K562 (cell line): ENCODE measurements at regions not wholly inside any gene's neighbourhood (a gene's known extent, or its start where the extent isn't known, plus 50 kb on each side); places are given as distances from the start of the nearest gene placed in this dataset.

ENCODE experiments used
- ATAC-seq: fragments of 200-7000 bp; cut with Tn5 transposase; 3 replicates; pipeline ENCODE4 v1.9.1; 2020; ENCODE audit warnings: moderate library complexity
- BruUV-seq: library from RNA; stranded (reverse); fragments of 400-500 nt; replicated peaks from 2 replicates; lab custom pipeline; 2021; lab: Mats Ljungman, UMichigan
- CTCF ChIA-PET: fragments of 300-600 bp; formaldehyde crosslinking; extraction: SDS; loops from one replicate; lab custom pipeline; 2021; ENCODE audit warnings: low intra/inter-chr PET ratio; lab: Yijun Ruan, JAX
- POLR2A ChIA-PET: fragments of 300-600, 350-650 bp; sonication (Branson Sonifier 250); formaldehyde crosslinking; extraction: SDS; loops from one replicate; lab custom pipeline; 2021; ENCODE audit warnings: antibody characterized with exemption, inconsistent platforms; lab: Yijun Ruan, JAX
- DNase-seq, 4 experiments: peaks; one replicate each; pipeline versions ENCODE4 v3.0.0 to v3.0.0-alpha.2; 2011 to 2018; ENCODE audit warnings: low spot score in 3 of 4, mixed read lengths in 3 of 4; ENCODE audit errors: extremely low read depth in 1 of 4
- FAIRE-seq: peaks from 2 replicates; lab custom pipeline; 2011; peaks lifted over from hg19 to GRCh38; lab: Jason Lieb, UNC
- H2AFZ ChIP-seq: 2 replicates; pipeline ENCODE4 v1.6.0; 2011; ENCODE audit warnings: low read depth, low read length, control low read depth, inconsistent platforms
- H3K27ac ChIP-seq: fragments of 200-600 bp; 3 replicates; pipeline ENCODE4 v1.8.0; 2011; ENCODE audit warnings: low read depth, mild to moderate bottlenecking, control low read depth, inconsistent platforms, low read length, moderate library complexity, mixed read lengths; ENCODE audit errors: extremely low read depth
- H3K27me3 ChIP-seq, 2 experiments: fragments of 300-600 bp in 1 of 2; 2 replicates in 1 of 2; 3 replicates in 1 of 2; pipeline versions ENCODE4 v1.6.0 to v1.8.0; 2011; ENCODE audit warnings: inconsistent platforms in 2 of 2, low read length in 2 of 2, mild to moderate bottlenecking in 1 of 2, mixed read lengths in 1 of 2, moderate library complexity in 1 of 2; ENCODE audit not compliant: control insufficient read depth in 2 of 2, insufficient read depth in 2 of 2
- H3K36me3 ChIP-seq: fragments of 300-600 bp; 3 replicates; pipeline ENCODE4 v1.8.0; 2011; ENCODE audit warnings: mild to moderate bottlenecking, low read length, inconsistent platforms; ENCODE audit not compliant: control insufficient read depth, insufficient read depth
- H3K4me1 ChIP-seq, 2 experiments: fragments of 200-600 bp in 1 of 2; replicated peaks in 1 of 2; 2 replicates in 1 of 2; 3 replicates in 1 of 2; pipeline versions ENCODE4 v1.5.1 to v1.8.0; 2011; ENCODE audit warnings: inconsistent platforms in 2 of 2, low read length in 2 of 2, mild to moderate bottlenecking in 1 of 2, mixed read lengths in 1 of 2, moderate library complexity in 1 of 2; ENCODE audit not compliant: control insufficient read depth in 2 of 2, insufficient read depth in 2 of 2
- H3K4me2 ChIP-seq: 2 replicates; pipeline ENCODE4 v1.6.1; 2011; ENCODE audit warnings: low read length, control low read depth, inconsistent platforms, mixed read lengths; ENCODE audit not compliant: insufficient read depth
- H3K4me3 ChIP-seq: fragments of 200-600 bp; sonication (generic), shearing (Covaris generic); 2 replicates; pipeline ENCODE4 v1.5.1; 2016; ENCODE audit warnings: control low read depth, inconsistent platforms
- H3K79me2 ChIP-seq: fragments of 200-600 bp; 3 replicates; pipeline ENCODE4 v1.8.0; 2011; ENCODE audit warnings: low read length, inconsistent platforms; ENCODE audit not compliant: control insufficient read depth, insufficient read depth
- H3K9ac ChIP-seq, 2 experiments: 2 replicates each; pipeline versions ENCODE4 v1.6.0 to v1.6.1; 2011; ENCODE audit warnings: low read depth in 2 of 2, low read length in 2 of 2, control low read depth in 1 of 2, inconsistent platforms in 1 of 2, mild to moderate bottlenecking in 1 of 2, mixed read lengths in 1 of 2; ENCODE audit not compliant: insufficient read depth in 1 of 2
- H3K9me1 ChIP-seq: one replicate; pipeline ENCODE4 v1.6.0; 2011; ENCODE audit warnings: inconsistent platforms, mild to moderate bottlenecking, low read length, moderate library complexity; ENCODE audit not compliant: control insufficient read depth, insufficient read depth
- H3K9me3 ChIP-seq: replicated peaks from 2 replicates; pipeline ENCODE4 v1.5.1; 2011; ENCODE audit warnings: low read depth, low read length, inconsistent platforms; ENCODE audit not compliant: control insufficient read depth, insufficient read depth
- H4K20me1 ChIP-seq: replicated peaks from 2 replicates; pipeline ENCODE4 v1.6.1; 2011; ENCODE audit warnings: low read length, inconsistent platforms, mixed read lengths; ENCODE audit not compliant: control insufficient read depth, insufficient read depth
- CTBP1 ChIP-seq: fragments of 450-650 bp; IDR thresholded peaks from 2 replicates; pipeline ENCODE4 v1.6.1; 2016; ENCODE audit warnings: borderline replicate concordance
- DNMT1 ChIP-seq: fragments of 450-650 bp; IDR thresholded peaks from 2 replicates; pipeline ENCODE4 v1.6.1; 2016; ENCODE audit warnings: antibody characterized with exemption, mild to moderate bottlenecking
- KLF13 ChIP-seq: fragments of 450-650 bp; IDR thresholded peaks from 2 replicates; pipeline ENCODE4 v1.6.1; 2016; ENCODE audit warnings: missing genetic modification characterization, low read depth, mild to moderate bottlenecking, missing compliant biosample characterization, moderate library complexity, borderline replicate concordance
- MCM5 ChIP-seq: fragments of 450-650 bp; IDR thresholded peaks from 2 replicates; pipeline ENCODE4 v1.6.1; 2016; ENCODE audit warnings: low read depth
- MCM7 ChIP-seq, 2 experiments: fragments of 450-650 bp; IDR thresholded peaks; 2 replicates each; pipeline ENCODE4 v1.6.1; 2016 to 2018
- MEF2D ChIP-seq: conservative IDR thresholded peaks from 2 replicates; pipeline ENCODE4 v1.6.1; 2016; ENCODE audit warnings: low read depth, missing genetic modification characterization, missing compliant biosample characterization
- SLC30A9 ChIP-seq: fragments of 250-450 bp; sonication (Bioruptor Pico); IDR thresholded peaks from 2 replicates; pipeline ENCODE4 v1.8.0; 2022; ENCODE audit warnings: mild to moderate bottlenecking, moderate library complexity
- SOX6 ChIP-seq: fragments of 450-650 bp; IDR thresholded peaks from 2 replicates; pipeline ENCODE4 v1.6.1; 2014; ENCODE audit warnings: mild to moderate bottlenecking
- ZFPM2 ChIP-seq: fragments of 250-450 bp; sonication (Bioruptor Pico); IDR thresholded peaks from 2 replicates; pipeline ENCODE4 v1.5.1; 2022; ENCODE audit warnings: mild to moderate bottlenecking
- ZNF583 ChIP-seq: fragments of 250-450 bp; sonication (Bioruptor Pico); IDR thresholded peaks from 2 replicates; pipeline ENCODE4 v1.4.0; 2020
- ZSCAN29 ChIP-seq: fragments of 450-650 bp; IDR thresholded peaks from 2 replicates; pipeline ENCODE4 v1.6.1; 2017
- WGBS: fragments of 100-300 bp; shearing (Covaris generic); methylation state at CpG from one replicate; pipeline ENCODE4 v1.1.6; 2016; ENCODE audit warnings: low coverage, mixed read lengths; ENCODE audit not compliant: insufficient coverage; ENCODE audit errors: missing lambda C conversion rate; 5-methylcytosine and 5-hydroxymethylcytosine counted together
- in situ Hi-C: fragments of 300-500 bp; cut with MboI; formaldehyde crosslinking; loops from 4 replicates; pipeline ENCODE4 v1.15.0; 2018; ENCODE audit warnings: inconsistent platforms, mixed read lengths
- intact Hi-C: fragments of 100-400 bp; cut with micrococcal nuclease; formaldehyde crosslinking; loops from 2 replicates; pipeline ENCODE4 v1.14.2; 2022

GRCh38 chr6:105767541-105767940 is 318.6 kb upstream of the PRDM1 start:
- Histone ChIP-seq H3K4me2 (no peak overlapping the region), H2AFZ (no peak overlapping the region), H3K79me2 (no peaks in the 10 kb centered on the region), H3K9me1 (no peaks in the 10 kb centered on the region), H3K4me1 (no peaks in the 10 kb centered on the region), H3K27ac (no peak overlapping the region), H4K20me1 (no peaks in the 10 kb centered on the region), H3K36me3 (no peaks in the 10 kb centered on the region), H3K9me3 (no peaks in the 10 kb centered on the region), H3K9ac (no peak overlapping the region), H3K4me3 (no peak overlapping the region), H3K27me3 (0 out of 5 replicates have a peak, but pooled peaks cover 0 to 4% of the 10 kb centered on the region in 2 experiments)
- no peak for TF ChIP-seq KLF13 (tag)
- no peak for TF ChIP-seq MCM7 (IDR thresholded peaks at IDR 0.05)
- no peak for TF ChIP-seq ZSCAN29
- no peak for TF ChIP-seq DNMT1
- no peak for TF ChIP-seq ZFPM2 (CRISPR knock-in tag)
- no peak for TF ChIP-seq SLC30A9 (CRISPR knock-in tag)
- no peak for TF ChIP-seq ZNF583 (CRISPR knock-in tag)
- TF ChIP-seq MCM5 = no peak
- no peak for TF ChIP-seq SOX6
- TF ChIP-seq MEF2D (tag) = no peak
- no peak for TF ChIP-seq CTBP1
- ChIA-PET CTCF (no interaction called here), POLR2A (no interaction called here)
- BruUV-seq = no TSS peak
- DNase-seq (no peak), FAIRE-seq (no peak), ATAC-seq (no peak)
- in situ Hi-C loops = no loop called here
- intact Hi-C loops = no loop called here
- WGBS = 2% methylated on average over 3 of the region's 3 CpGs
